ENCODE measurements at regions not wholly inside any gene's neighbourhood (a gene's known extent, or its start where the extent isn't known, plus 50 kb on each side); places are given as distances from the start of the nearest gene placed in this dataset.
"Not testable (repeated sequence)": the region's sequence is repeated elsewhere in the genome, so short reads cannot be mapped to it uniquely, and the experiment has no call there.

- Histone ChIP-seq H3K36me3 (ENCODE audit: insufficient read depth, low read length) (no peaks in the 10 kb centered on the region), H3K4me1 (ENCODE audit: insufficient read depth, low read length) (no peaks in the 10 kb centered on the region), H3K27me3 (ENCODE audit: insufficient read depth, low read length) (no peaks in the 10 kb centered on the region), H2AFZ (ENCODE audit: low read depth, low read length) (no peak overlapping the region), H3K9me3 (ENCODE audit: low read length) (no peaks in the 10 kb centered on the region), H3K4me3 (ENCODE audit: low read length) (no peak overlapping the region)
These were observed 920.4 kb upstream of the GJE1 start for GRCh38 chr6:141212296-141212695.

GRCh38 chr6:141211845-141212244 is 920.9 kb upstream of the GJE1 start:
- Histone ChIP-seq H3K27me3 (ENCODE audit: insufficient read depth, low read length) (no peaks in the 10 kb centered on the region), H3K9me3 (ENCODE audit: low read length) (no peaks in the 10 kb centered on the region), H2AFZ (ENCODE audit: low read depth, low read length) (no peak overlapping the region), H3K4me1 (ENCODE audit: insufficient read depth, low read length) (no peaks in the 10 kb centered on the region), H3K36me3 (ENCODE audit: insufficient read depth, low read length) (no peaks in the 10 kb centered on the region), H3K4me3 (ENCODE audit: low read length) (no peak overlapping the region)

DNA sequence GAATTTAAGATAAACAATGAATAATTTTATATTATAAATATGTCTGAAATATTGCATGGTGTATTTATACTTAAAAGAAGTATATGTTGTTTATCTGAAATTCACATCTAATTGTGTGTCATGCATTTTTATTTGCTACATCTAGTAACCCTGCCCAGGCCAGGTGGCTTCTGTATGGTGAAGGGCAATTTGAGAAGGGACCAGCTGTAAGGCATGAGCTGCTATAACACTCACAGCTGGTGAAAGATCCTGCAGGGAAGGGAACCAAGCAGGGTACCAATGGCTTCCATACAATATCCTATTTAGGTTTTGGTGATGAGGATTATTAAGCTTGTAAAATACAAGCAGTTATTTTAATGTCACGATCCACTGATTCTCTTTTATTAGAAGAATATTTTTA is 921.8 kb upstream of the GJE1 start:
- Histone ChIP-seq H3K9me3 (ENCODE audit: low read length) (no peaks in the 10 kb centered on the region), H3K27me3 (ENCODE audit: insufficient read depth, low read length) (no peaks in the 10 kb centered on the region), H3K4me3 (ENCODE audit: low read length) (no peak overlapping the region), H3K4me1 (ENCODE audit: insufficient read depth, low read length) (no peaks in the 10 kb centered on the region), H3K36me3 (ENCODE audit: insufficient read depth, low read length) (no peaks in the 10 kb centered on the region), H2AFZ (ENCODE audit: low read depth, low read length) (no peak overlapping the region)

DNA sequence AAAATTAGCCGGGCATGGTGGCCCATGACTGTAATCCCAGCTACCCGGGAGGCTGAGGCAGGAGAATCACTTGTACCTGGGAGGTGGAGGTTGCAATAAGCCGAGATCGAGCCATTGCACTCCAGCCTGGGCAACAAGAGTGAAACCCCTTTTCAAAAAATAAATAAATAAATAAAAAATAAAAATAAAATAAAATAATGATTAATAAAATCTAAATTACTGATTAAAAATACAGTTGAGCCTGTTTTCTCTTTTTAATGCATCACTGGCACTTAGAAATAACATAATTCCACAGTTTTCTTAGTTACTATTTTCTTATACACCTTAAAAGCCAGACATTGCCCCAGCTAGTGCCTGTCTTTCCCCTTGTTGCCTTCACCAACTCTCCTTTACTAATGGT is 922.8 kb upstream of the GJE1 start:
- H3K9me3 ChIP-seq (ENCODE audit: low read length) = no peaks in the 10 kb centered on the region
- no peak overlapping the region for H3K4me3 ChIP-seq (ENCODE audit: low read length)
- H3K27me3 ChIP-seq (ENCODE audit: insufficient read depth, low read length) = no peaks in the 10 kb centered on the region
- H3K36me3 ChIP-seq (ENCODE audit: insufficient read depth, low read length) = no peaks in the 10 kb centered on the region
- no peaks in the 10 kb centered on the region for H3K4me1 ChIP-seq (ENCODE audit: insufficient read depth, low read length)
- H2AFZ ChIP-seq (ENCODE audit: low read depth, low read length) = no peak overlapping the region

- Histone ChIP-seq H3K4me3 (ENCODE audit: low read length) (no peak overlapping the region), H3K9me3 (ENCODE audit: low read length) (no peaks in the 10 kb centered on the region), H2AFZ (ENCODE audit: low read depth, low read length) (no peak overlapping the region), H3K4me1 (ENCODE audit: insufficient read depth, low read length) (no peaks in the 10 kb centered on the region), H3K36me3 (ENCODE audit: insufficient read depth, low read length) (no peaks in the 10 kb centered on the region), H3K27me3 (ENCODE audit: insufficient read depth, low read length) (no peaks in the 10 kb centered on the region)
These were observed 924.6 kb upstream of the GJE1 start for GRCh38 chr6:141208101-141208500.

GRCh38 chr6:141203902-141204575 is 928.7 kb upstream of the GJE1 start:
- H3K4me3 ChIP-seq (ENCODE audit: low read length) = no peak overlapping the region
- no peaks in the 10 kb centered on the region for H3K36me3 ChIP-seq (ENCODE audit: insufficient read depth, low read length)

GRCh38 chr6:141202626-141203025 is 930.1 kb upstream of the GJE1 start:
- H2AFZ ChIP-seq (ENCODE audit: low read depth, low read length) = no peak overlapping the region
- H3K4me3 ChIP-seq (ENCODE audit: low read length) = no peak overlapping the region
- H3K4me1 ChIP-seq (ENCODE audit: insufficient read depth, low read length) = no peaks in the 10 kb centered on the region
- H3K36me3 ChIP-seq (ENCODE audit: insufficient read depth, low read length) = no peaks in the 10 kb centered on the region
- H3K27me3 ChIP-seq (ENCODE audit: insufficient read depth, low read length) = no peaks in the 10 kb centered on the region
- H3K9me3 ChIP-seq (ENCODE audit: low read length) = no peaks in the 10 kb centered on the region

More at GRCh38 chr6:141203902-141204575, 928.7 kb upstream of the GJE1 start:
- Histone ChIP-seq H3K9me3 (ENCODE audit: low read length) (no peaks in the 10 kb centered on the region), H3K27me3 (ENCODE audit: insufficient read depth, low read length) (no peaks in the 10 kb centered on the region), H3K4me1 (ENCODE audit: insufficient read depth, low read length) (no peaks in the 10 kb centered on the region), H2AFZ (ENCODE audit: low read depth, low read length) (no peak overlapping the region)

GRCh38 chr6:141199074-141199473 is 933.7 kb upstream of the GJE1 start:
- Histone ChIP-seq H3K9me3 (ENCODE audit: low read length) (no peaks in the 10 kb centered on the region), H3K4me1 (ENCODE audit: insufficient read depth, low read length) (no peaks in the 10 kb centered on the region), H2AFZ (ENCODE audit: low read depth, low read length) (no peak overlapping the region), H3K27me3 (ENCODE audit: insufficient read depth, low read length) (no peaks in the 10 kb centered on the region), H3K4me3 (ENCODE audit: low read length) (no peak overlapping the region), H3K36me3 (ENCODE audit: insufficient read depth, low read length) (no peaks in the 10 kb centered on the region)

GRCh38 chr6:141195251-141195832 is 937.4 kb upstream of the GJE1 start:
- H3K36me3 ChIP-seq (ENCODE audit: insufficient read depth, low read length) = no peaks in the 10 kb centered on the region
- no peak overlapping the region for H3K4me3 ChIP-seq (ENCODE audit: low read length)
- no peaks in the 10 kb centered on the region for H3K4me1 ChIP-seq (ENCODE audit: insufficient read depth, low read length)
- no peaks in the 10 kb centered on the region for H3K9me3 ChIP-seq (ENCODE audit: low read length)
- H2AFZ ChIP-seq (ENCODE audit: low read depth, low read length) = no peak overlapping the region
- H3K27me3 ChIP-seq (ENCODE audit: insufficient read depth, low read length) = no peaks in the 10 kb centered on the region

GRCh38 chr6:141183368-141183767 is 949.4 kb upstream of the GJE1 start:
- peaks cover 2% of the 10 kb centered on the region for H3K9me3 ChIP-seq (ENCODE audit: low read length)
- H3K36me3 ChIP-seq (ENCODE audit: insufficient read depth, low read length) = no peaks in the 10 kb centered on the region
- H3K4me3 ChIP-seq (ENCODE audit: low read length) = no peak overlapping the region
- H2AFZ ChIP-seq (ENCODE audit: low read depth, low read length) = no peak overlapping the region
- no peaks in the 10 kb centered on the region for H3K4me1 ChIP-seq (ENCODE audit: insufficient read depth, low read length)
- no peaks in the 10 kb centered on the region for H3K27me3 ChIP-seq (ENCODE audit: insufficient read depth, low read length)

DNA sequence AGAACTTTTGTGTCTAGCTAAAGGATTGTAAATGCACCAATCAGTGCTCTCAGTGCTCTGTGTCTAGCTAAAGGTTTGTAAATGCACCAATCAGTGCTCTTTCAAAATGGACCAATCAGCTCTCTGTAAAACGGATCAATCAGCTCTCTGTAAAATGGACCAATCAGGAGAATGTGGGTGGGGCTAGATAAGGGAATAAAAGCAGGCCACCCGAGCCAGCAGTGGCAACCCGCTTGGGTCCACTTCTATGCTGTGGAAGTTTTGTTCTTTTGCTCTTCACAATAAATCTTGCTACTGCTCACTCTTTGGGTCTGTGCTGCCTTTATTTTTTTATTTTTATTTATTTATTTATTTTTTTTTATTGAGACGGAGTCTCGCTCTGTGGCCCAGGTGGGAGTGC is 957.3 kb upstream of the GJE1 start:
- not testable (repeated sequence) for H2AFZ ChIP-seq (ENCODE audit: low read depth, low read length); H3K36me3 ChIP-seq (ENCODE audit: insufficient read depth, low read length); H3K4me3 ChIP-seq (ENCODE audit: low read length); H3K9me3 ChIP-seq (ENCODE audit: low read length); H3K27me3 ChIP-seq (ENCODE audit: insufficient read depth, low read length); H3K4me1 ChIP-seq (ENCODE audit: insufficient read depth, low read length)

DNA sequence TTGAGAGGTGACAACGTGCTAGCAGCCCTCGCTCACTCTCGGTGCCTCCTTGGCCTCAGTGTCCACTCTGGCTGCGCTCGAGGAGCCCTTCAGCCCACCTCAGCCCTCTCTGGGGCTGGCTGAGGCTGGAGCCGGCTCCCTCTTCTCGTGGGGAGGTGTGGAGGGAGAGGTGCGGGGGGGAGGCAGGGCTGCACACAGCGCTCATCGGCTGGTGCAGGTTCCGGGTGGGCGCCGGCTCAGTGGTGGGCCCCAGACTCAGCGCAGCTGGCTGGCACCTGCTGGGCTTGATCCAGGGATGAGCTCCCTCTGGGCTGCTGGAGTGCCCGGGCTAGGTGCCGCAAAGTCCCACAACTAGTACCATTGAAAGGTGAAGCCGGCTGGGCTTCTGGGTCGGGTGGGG is 957.8 kb upstream of the GJE1 start:
- H3K27me3 ChIP-seq (ENCODE audit: insufficient read depth, low read length) = no peaks in the 10 kb centered on the region
- H3K9me3 ChIP-seq (ENCODE audit: low read length) = peaks cover 2% of the 10 kb centered on the region
- no peak overlapping the region for H3K4me3 ChIP-seq (ENCODE audit: low read length)
- H3K36me3 ChIP-seq (ENCODE audit: insufficient read depth, low read length) = no peaks in the 10 kb centered on the region
- H3K4me1 ChIP-seq (ENCODE audit: insufficient read depth, low read length) = no peaks in the 10 kb centered on the region
- no peak overlapping the region for H2AFZ ChIP-seq (ENCODE audit: low read depth, low read length)

DNA sequence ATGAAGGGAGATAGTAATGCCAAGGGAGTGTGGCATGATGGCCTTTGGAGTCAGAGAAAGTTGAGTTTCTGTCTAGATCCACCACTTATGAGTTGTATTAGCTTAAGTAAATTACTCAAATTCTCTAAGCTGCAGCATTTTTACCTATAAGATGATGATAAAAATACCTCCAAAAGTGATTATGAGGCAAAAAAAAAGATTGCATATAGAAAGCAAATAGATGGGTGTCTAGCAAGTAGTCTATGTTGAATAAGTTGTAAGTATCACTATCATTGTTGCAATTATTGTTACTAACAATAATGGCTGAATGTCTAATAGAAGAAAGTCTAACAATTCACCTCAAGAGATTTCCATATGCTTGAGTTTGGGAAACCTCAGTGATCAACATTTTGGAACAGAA is 959.2 kb upstream of the GJE1 start:
- Histone ChIP-seq H3K36me3 (ENCODE audit: insufficient read depth, low read length) (no peaks in the 10 kb centered on the region), H3K4me1 (ENCODE audit: insufficient read depth, low read length) (no peaks in the 10 kb centered on the region), H3K27me3 (ENCODE audit: insufficient read depth, low read length) (no peaks in the 10 kb centered on the region), H3K9me3 (ENCODE audit: low read length) (peaks cover 2% of the 10 kb centered on the region), H2AFZ (ENCODE audit: low read depth, low read length) (no peak overlapping the region), H3K4me3 (ENCODE audit: low read length) (no peak overlapping the region)

DNA sequence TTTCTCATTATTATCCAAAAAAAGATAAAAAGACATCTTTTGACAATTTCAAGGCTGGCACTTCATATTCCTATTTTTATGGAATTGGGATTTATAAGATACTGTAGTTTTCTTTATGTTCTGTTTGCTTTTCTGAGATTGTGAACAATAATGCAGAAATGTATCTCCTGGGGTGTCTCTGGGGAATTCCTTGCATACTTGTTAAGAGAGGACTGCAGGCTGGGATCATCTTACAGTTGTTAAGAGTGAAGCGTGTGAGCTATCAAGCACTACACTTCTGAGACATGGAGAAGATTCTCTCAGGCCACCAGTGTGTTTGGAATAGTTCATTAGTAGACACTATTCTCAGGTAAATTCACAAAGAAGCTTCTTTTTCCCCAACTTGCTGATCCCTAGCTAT is 963.3 kb upstream of the GJE1 start:
- Histone ChIP-seq H3K4me3 (ENCODE audit: low read length) (no peak overlapping the region), H3K27me3 (ENCODE audit: insufficient read depth, low read length) (no peaks in the 10 kb centered on the region), H3K9me3 (ENCODE audit: low read length) (peaks cover 2% of the 10 kb centered on the region)

More for the DNA sequence above, 963.3 kb upstream of the GJE1 start:
- Histone ChIP-seq H2AFZ (ENCODE audit: low read depth, low read length) (no peak overlapping the region), H3K4me1 (ENCODE audit: insufficient read depth, low read length) (peaks cover 7% of the 10 kb centered on the region), H3K36me3 (ENCODE audit: insufficient read depth, low read length) (no peaks in the 10 kb centered on the region)

All from neuron (in vitro differentiated cells).